Activated CD8-positive, alpha-beta memory T cell treated with anti-CD3 and anti-CD28 coated beads for 1 hour (primary cell): ENCODE measurements at regions not wholly inside any gene's neighbourhood (a gene's known extent, or its start where the extent isn't known, plus 50 kb on each side); places are given as distances from the start of the nearest gene placed in this dataset.
"Not testable (repeated sequence)": the region's sequence is repeated elsewhere in the genome, so short reads cannot be mapped to it uniquely, and the experiment has no call there.

Source experiments
- DNase-seq, 2 donors: peaks; one replicate each; pipeline ENCODE4 v3.0.0-alpha.2; 2020; ENCODE audit warnings: low read depth in 1 of 2; ENCODE audit errors: extremely low read depth in 1 of 2

DNA sequence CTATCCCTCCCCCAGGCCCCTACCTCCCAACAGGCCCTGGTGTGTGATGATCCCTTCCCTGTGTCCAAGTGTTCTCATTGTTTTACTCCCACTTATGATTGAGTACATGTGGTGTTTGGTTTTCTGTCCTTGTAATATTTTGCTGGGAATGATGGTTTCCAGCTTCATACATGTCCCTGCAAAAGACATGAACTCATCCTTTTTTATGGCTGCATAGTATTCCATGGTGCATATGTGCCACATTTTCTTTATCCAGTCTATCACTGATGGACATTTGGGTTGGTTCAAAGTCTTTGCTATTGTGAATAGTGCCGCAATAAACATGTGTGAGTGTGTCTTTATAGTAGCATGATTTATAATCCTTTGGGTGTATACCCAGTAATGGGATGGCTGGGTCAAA is 151.7 kb downstream of the VSIG4 start:
- not testable (repeated sequence) for DNase-seq

DNA sequence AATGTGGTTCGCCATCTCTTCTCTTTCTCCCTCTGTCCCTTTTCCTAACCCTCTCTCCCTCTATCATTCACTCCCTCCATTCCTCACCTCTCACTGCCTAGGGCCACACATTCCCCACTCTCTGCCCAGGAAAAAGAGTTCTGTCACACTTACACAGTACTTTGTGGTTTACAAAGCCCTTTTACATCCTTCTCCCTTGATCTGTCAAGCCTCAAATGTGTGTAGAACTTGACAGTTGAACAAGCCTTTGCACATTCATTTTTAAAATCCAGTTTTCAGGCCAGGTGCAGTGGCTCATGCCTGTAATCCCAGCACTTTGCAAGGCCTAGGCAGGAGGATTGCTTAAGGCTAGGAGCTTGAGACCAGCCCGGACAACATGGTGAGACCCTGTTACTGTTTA is 156.3 kb downstream of the VSIG4 start:
- DNase-seq, result no peak

DNA sequence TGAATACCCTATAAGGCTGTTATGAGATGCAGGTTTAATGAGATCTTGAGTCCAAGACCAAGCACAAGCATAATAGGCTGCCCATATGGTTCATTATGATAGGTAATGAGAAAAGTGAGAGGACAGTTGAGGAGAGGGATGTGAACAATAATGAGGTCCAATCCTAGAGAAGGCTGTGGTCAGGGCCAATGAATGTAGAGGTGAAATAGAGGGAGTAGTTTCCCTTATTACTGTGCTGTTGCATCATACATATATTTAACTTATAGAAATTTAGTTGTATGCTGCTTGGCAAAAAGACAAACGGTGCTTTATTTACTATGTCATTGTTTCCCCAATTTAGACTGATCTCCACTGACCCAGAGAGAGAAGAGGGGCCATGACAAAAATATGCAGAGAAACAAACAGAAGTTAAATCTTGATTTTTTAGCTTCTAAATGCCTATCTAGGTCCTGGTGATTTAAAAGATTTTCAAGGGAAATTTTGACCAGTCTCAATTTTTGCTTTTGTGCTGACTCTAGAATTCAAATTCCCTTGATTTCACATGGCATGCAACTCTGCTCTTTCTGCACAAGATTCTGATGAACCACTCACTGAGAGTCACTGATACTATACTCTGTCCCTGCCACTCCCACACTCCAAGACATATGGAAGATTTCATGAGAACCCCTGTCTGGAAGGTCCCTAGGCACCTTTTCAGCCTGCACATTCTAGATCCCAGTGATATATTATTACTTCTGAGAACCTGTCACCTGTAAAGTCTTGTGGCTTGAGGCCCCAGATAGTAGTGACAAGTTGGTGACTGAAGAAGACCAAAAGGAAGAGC is 159.7 kb downstream of the VSIG4 start:
- no peak for DNase-seq

DNA sequence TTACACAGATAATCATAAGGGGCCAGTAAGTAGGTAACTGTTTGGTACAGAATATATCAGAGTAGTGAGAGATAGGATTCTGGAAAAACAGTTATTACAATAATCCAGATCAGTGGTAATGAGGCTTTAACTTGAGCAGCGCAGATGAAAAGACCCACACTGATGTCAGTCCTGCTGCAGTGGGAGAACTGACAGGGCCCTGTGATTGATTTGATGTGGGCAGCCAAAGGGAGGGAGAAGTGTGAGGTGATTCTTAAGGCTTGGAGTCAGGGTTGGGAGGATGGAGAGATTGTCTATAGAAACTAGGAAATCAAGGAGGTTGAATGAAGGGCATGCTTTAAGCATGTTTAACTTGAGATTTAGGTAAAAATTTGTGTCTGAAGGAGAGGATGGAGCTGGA is 161.4 kb downstream of the VSIG4 start:
- DNase-seq, result no peak

DNA sequence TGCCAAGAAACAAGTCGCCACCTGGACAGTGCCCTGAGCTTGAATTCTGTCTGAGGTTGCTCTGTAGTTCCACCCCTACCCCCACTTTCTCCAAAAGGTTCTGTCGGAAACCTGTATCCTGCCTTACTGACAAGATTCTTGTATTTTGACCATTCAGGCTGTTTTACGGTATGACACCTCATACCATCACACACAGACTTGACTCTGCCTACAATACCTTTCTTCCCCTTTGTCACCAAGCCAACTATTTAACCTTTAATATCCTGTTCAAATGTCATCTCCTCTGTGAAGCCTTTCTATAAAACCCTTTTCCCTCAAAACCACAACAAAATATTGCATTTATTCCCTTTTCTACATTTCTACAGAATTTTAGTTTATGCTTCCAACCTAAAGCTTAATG is 161.9 kb downstream of the VSIG4 start:
- DNase-seq, result no peak

DNA sequence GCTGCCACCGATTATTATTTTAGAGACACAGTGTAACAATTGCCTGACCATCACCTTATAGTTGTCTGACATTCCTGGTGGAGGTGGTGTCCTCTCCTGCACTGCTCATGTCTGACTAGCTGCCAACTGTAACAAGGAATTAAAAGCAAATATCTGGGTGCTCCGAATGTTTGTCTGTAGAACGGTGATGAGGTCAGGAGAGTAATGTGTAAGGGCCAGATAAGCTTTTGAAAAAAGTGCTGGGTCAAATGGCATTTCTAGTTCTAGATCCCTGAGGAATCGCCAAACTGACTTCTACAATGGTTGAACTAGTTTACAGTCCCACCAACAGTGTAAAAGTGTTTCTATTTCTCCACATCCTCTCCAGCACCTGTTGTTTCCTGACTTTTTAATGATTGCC is 164.3 kb downstream of the VSIG4 start:
- DNase-seq, result not testable (repeated sequence)

DNA sequence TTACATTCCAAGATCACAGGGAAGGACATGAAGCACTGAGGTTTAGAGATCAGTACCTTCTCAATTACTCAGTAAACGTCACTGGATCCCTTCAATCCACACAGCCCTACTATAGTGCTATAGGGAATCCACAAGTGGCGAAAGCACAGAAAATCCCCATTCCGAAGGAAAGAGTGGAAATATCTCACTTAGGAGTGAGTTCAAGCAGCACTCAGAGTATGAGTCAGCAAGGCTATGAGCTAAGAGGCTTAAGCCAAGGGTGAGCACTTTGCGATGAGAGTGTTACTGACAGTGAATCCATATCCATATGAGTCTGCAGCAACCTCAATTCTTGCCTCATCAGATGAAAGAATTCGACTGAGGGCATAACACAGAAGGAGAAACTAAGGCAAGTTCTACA is 165.1 kb downstream of the VSIG4 start:
- no peak for DNase-seq

DNA sequence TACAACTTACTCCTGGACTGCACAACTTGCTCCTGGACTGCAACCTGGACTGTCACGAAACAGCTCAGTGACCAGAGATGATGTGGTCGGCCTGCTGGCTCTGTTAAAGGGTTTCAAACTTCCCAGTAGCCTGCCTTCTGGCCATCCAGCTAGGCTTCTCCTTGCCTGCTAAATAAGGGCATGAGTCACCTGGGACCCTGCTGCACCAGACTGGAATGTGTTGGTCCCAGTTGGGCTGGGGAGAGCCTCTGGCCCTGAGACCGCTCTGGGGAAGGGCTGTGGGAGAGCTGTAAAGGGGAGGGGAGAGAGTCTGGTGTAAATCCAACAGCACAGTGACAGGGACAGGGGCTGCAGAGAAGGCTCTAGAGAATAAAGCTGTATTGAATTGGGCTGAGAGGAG is 165.8 kb downstream of the VSIG4 start:
- DNase-seq, result no peak

DNA sequence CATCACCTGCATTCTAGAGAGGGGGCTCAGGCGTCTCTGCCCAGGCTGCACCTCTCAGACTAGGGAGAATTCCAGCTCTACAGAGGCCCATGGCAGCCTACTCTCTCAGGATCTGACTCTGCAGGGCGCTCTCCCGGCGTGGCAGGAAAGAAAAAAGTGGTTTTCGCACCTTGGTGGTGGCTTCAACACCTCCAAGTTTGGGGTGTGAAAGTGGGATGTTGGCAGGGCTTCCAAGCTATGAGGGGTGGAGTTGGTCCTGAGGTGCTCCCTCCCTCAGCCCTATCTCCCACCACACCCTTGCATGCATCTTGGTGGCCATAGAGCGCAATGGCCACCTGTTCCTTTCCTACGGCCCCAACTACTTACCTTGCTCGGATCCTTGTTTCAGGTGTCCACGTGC is 166.5 kb downstream of the VSIG4 start:
- no peak for DNase-seq

DNA sequence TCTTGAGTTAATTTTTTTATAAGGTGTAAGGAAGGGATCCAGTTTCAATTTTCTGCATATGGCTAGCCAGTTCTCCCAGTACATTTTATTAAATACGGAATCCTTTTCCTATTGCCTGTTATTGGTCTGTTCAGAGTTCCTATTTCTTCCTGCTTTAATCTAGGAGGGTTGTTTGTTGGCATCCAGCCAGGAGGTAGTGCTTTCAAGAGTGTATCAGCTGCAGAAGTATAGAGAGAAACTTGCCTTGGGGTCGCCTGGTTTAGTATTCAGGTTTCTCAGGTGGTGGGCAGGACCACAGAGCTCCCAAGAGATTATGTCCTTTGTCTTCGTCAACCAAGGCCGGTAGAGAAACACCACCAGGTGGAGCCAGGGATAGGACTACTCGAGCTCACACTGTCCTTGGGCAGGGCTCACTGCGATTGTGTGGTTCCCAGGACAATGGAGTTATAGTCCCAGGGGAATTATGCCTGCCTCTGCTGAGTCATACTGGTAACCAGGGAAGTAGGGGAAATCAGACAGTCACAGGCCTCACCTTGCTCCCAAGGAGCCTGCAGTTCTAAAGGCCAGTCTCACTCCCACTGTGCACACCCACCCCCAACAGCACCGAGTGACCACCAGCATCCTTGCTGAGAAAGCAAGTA is 168.1 kb downstream of the VSIG4 start:
- no peak for DNase-seq

DNA sequence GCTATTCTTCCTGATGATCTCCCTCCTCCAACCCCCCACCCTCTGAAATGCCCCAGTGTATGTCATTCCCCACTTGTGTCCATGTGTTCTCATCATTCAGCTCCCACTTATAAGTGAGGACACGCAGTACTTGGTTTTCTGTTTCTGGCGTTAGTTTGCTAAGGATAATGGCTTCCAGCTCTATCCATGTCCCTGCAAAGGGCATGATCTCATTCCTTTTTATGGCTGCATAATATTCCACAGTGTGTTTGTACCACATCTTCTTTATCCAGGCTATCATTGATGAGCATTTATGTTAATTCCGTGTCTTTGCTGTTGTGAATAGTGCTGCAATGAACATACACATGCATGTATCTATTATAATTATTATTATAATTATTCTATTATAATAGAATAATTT is 169.3 kb downstream of the VSIG4 start:
- not testable (repeated sequence) for DNase-seq

DNA sequence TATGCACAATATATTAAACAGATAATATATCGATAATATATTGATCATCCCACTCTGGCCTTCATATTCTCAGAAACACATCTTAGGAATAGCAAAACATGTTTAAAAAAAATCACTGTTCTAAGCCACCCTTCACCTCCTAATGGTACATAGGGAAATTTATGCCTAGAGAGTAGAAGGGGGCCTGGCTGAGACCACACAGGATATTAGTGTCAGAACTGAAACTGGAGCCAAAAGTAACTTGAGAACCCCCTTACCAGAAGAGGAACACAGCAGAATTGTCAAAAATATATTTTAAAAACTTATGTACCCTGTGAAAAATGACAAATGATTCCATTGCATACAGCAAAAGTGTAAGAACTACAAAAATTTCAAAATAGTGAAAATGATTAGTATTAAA is 173.1 kb downstream of the VSIG4 start:
- no peak for DNase-seq

DNA sequence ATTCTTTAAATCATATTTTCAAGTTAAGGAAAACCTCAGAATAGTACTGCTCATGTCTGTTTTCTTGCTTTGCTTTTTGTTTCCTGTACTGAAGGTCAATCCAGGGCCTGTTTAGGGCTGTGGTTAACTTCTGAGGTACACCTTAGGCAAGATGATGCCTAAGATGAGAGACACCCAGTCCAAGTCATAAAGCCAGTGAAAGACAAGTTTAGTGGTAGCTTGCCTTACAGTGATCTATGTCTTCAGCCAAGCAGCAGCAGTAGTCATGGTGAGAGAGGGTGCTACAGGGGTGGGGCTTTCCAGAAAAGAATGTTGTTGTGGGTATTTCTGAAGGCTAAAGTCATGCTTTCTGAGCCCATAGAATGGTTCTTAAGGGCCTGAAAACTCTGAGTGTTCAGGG is 173.7 kb downstream of the VSIG4 start:
- no peak for DNase-seq

DNA sequence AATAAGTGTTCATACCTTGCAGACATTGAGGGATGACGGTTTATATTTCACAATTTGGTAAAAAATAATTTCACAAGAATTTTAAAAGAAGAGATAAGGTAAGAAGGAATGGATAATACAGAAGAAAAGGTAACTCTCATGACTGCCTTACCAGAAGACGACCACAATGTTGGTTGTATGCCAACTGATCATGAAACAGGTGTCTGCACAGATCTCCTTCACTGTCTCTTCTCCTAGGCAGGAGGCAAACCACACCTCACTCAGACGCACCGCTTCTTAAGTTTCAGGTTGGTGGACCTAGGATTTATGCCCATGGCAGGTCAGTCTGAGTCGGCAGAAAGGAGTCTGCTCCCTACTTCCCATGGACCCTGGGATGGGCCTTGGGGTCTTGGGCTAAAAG is 177.2 kb downstream of the VSIG4 start:
- DNase-seq, result no peak

DNA sequence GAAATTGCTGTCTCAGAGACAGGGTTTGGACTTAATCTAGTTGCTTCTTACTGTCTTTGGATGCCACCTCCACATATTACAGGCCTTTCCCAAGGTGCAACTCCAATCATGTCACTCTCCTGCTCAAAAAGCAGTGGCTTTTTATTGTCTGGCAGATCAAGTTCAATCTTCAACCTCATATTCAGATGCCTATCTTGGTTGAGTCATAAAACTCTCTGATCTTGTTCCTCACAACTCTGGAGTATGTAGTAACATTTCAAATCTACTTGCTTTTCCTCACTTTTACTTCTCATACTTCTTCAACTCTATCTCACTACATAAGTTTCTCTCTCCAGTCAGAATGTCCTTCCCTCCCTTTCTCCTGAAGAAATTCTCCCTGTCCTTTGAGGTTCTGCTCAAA is 180.6 kb downstream of the VSIG4 start:
- DNase-seq, result no peak

DNA sequence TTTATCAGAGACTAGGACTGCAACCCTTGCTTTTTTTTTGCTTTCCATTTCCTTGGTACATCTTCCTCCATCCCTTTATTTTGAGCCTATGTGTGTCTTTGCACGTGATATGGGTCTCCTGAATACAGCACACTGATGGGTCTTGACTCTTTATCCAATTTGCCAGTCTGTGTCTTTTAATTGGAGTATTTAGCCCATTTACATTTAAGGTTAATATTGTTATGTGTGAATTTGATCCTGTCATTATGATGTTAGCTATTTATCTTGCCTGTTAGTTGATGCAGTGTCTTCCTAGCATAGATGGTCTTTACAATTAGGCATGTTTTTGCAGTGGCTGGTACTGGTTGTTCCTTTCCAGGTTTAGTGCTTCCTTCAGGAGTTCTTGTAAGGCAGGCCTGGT is 185.4 kb downstream of the VSIG4 start:
- DNase-seq, result not testable (repeated sequence)

DNA sequence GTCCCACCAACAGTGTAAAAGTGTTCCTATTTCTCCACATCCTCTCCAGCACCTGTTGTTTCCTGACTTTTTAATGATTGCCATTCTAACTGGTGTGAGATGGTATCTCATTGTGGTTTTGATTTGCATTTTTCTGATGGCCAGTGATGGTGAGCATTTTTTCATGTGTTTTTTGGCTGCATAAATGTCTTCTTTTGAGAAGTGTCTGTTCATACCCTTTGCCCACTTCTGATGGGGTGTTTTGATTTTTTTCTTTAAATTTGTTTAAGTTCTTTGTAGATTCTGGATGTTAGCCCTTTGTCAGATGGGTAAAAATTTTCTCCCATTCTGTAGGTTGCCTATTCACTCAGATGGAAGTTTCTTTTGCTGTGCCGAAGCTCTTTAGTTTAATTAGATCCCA is 183.9 kb downstream of the MSN start:
- DNase-seq, result not testable (repeated sequence)

DNA sequence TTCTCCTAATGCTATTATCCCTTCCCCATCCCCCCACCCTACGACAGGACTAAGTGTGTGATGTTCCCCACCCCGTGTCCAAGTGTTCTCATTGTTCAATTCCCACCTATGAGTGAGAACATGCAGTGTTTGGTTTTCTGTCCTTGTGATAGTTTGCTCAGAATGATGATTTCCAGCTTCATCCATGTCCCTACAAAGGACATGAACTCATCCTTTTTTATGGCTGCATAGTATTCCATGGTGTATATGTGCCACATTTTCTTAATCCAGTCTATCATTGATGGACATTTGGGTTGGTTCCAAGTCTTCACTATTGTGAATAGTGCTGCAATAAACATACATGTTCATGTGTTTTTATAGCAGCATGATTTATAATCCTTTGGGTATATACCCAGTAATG is 183.4 kb downstream of the MSN start:
- DNase-seq, result not testable (repeated sequence)

DNA sequence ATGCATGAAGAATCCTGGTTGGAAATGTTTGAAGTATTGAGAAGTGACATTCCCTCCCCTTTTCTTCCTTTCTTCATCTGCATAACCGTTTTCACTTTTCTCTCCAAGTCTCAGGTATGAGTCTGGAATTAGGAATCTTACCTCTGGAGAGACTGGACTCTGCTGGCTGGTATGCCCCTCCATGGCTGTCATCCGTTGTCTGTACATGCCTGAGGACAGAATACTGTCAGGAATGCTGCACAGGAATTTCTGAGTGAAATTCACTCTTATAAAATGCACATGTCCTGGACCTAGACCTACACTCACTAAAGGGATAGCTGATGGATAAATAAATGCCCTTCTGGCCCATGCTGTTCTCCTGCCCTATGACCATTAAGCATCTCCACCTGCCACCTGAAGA is 179.5 kb downstream of the MSN start:
- no peak for DNase-seq

DNA sequence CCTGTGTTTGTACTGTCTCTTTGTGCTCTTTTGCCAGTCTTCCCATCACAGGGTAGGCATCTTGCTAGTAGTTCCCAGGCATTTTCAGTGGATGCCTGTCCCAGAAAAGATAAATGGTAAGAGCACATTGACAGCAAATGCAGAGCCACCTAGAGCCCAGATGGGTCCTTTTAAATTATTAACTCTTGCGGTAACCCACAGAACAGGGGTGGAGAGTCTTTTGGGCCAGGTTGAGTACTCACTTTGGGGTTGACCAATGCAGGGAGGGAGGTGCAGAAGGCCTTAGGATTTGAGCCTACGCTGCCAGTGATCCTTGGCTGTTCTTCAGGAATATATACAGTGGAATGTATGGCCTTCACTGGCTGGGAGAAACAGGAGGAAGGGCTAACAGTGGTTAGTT is 173.8 kb downstream of the MSN start:
- DNase-seq, result no peak

DNA sequence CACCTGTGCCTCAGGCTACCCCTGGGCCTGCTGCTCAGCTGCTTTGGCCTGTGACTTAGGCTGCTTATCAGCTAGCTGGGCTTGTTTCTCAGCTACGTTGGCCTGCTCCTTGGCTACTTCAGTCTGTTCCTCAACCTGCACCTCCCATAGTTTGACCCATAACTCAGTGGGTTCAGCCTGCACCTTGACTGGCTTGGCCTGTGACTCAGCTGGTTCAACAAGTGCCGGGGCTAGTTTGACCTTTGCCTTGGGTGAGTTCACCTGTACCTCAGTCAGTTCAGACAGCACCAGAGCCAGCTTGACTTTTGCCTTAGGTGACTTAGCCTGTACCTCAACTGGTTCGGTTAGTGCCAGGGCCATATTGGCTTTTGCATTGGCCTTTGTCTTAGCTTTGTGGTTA is 171.2 kb downstream of the MSN start:
- DNase-seq, result no peak

DNA sequence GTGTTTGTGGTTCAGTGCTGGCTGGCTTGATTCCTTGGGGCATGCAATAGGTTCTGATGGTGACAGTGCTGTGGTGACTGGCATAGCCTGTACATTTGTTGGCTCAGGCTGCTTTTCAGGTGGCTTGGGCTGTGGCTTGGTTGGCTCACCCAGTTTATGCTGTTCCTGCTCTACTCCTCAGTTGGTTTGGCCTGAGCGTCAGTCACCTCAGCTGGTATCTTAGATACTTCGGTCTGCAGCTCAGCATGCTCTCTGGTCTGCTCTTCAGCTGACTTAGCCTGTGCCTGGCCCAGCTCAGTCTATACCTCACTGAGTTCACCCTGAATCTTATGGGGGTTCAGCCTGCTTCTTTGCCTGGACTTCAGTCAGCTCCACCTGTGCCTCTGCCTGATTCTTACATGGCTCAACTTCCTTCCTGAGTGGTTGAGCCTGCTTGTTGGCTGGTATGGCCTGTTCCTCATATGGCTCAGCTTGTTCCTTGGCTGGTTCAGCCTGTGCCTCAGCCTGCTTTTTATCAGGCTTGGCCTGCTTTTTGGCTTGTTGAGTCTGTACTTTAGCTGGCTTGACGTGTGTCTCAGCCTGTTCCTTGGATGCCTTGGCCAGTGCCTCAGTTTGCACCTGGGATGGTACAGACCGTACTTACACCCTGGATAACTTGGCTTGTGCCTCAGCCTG is 170.6 kb downstream of the MSN start:
- no peak for DNase-seq
